GM12801 (cell line): ENCODE measurements at regions not wholly inside any gene's neighbourhood (a gene's known extent, or its start where the extent isn't known, plus 50 kb on each side); places are given as distances from the start of the nearest gene placed in this dataset.

Experiments used
- TF ChIP-seq, protein P1 (sequence below): IDR thresholded peaks from one replicate; pipeline ENCODE4 v1.5.1; 2011; ENCODE audit warnings: control low read depth; ENCODE audit not compliant: insufficient read length; ENCODE audit errors: extremely low read depth

DNA sequence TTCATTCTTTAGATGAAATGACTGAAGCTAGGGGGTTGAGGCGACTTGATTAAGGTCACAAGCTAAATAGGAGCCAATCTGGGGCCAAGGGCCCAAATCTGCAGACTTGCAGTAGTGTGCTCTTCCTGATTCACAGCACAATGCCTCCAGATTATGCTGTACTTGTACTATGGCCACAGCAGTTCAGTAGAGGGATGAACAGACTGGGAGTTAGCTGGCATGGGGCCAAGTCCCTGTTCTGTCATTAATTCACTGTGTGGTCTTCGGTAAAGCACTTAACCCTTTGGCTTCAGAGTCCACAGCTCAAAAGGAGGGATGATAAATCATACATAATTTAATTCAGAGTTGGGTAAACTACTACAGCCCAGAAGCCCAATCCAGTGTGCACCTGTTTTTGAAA is 196.8 kb downstream of the XPNPEP1 start:
- TF ChIP-seq, protein P1, sequence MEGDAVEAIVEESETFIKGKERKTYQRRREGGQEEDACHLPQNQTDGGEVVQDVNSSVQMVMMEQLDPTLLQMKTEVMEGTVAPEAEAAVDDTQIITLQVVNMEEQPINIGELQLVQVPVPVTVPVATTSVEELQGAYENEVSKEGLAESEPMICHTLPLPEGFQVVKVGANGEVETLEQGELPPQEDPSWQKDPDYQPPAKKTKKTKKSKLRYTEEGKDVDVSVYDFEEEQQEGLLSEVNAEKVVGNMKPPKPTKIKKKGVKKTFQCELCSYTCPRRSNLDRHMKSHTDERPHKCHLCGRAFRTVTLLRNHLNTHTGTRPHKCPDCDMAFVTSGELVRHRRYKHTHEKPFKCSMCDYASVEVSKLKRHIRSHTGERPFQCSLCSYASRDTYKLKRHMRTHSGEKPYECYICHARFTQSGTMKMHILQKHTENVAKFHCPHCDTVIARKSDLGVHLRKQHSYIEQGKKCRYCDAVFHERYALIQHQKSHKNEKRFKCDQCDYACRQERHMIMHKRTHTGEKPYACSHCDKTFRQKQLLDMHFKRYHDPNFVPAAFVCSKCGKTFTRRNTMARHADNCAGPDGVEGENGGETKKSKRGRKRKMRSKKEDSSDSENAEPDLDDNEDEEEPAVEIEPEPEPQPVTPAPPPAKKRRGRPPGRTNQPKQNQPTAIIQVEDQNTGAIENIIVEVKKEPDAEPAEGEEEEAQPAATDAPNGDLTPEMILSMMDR, result no peak

DNA sequence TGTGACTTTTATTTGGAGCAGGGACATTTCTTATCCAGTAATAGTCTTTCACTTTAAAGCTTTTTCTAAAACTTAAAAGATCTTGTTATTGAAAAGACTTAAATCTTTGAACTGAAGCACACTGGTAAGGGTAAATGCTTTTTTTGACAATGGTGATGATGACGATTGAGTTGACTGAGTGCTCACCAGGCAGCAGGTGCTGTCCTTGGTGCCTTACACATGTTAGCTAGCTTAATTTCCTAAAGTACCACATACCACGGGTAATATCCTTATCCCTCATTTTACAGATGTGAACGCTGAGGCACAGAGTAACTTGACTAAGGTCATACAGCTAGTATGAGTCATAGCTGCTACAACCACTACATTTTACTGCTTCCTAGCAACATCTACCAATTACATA is 200.0 kb downstream of the XPNPEP1 start:
- TF ChIP-seq, protein P1, result no peak

DNA sequence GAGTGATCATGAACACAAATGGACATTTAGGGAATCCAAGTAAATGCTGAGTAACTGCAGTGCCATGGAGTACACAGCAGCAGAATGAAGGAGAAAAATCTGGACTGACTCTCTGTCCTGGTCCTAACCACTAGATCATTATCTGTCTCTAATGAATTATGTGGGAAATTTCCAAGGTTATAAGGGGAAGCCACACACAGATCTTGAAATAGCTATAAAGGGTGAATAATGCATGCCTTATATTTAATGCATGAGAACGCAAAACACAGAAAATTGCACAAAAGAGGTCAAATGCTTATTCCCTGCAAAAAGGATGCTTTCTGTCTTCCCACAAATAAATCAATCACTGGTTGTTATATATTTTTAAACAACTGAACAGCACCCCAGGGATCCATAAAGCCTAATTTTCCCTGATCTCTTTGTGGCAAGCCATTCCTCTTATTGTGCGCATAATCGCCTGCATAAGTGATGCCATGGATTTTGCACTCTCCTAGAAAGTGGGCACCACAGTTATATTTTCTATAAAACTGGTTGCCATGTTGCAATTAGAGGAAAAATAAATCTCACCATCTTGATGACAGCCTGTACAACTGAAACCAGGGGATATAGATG is 201.8 kb downstream of the XPNPEP1 start:
- TF ChIP-seq, protein P1, result no peak

DNA sequence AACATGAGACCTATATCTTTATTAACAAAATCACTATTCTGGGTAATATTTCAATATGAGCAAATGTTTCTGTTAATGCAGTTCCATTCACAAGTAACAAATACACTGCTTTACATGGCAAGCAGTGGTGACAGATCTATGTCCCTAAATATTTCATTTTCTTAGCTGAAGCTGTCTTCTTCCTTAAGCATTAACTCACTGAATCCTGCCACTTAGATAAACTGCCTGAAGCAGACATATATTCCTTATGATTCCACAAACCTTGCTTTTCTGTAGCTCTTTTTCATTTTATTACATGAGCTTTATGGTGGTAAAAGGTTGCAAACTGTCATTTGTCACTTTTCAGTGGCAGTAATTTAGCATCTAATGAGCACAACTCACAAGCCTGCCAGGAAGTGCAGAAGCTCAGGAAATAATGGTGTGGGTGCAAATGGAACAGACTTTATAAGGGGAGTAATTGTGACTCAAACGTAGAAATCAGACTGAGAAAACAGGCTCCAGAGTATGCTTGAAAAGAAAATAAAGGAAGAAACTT is 217.2 kb downstream of the XPNPEP1 start:
- TF ChIP-seq, protein P1, result no peak

DNA sequence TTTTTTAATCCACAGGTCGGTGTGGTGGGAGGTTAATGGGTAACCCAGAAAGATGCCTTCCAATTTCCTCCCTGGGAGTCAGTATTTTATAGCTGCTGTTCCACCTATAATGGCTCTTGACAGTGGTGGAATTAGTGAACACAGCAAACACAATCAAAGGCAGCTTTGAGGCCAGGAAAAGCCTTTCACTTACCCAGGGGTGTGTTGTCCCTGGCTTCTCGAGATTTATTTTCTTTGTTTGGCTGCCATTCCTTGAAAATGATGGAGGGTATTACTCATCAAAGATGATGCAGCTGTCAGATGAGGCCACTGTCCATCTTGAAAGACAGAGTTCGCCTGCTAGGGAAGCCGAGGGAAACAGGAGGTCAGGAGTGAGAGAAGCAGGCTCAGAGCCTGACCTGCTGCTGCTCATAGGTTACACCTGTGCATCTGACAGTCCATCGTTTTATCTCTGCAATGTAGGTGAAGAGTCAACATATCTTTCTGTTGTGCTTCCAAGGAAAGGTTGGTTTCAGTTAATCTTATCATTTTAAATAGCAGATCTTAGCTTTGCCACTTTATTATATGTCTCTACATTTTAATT is 221.6 kb downstream of the XPNPEP1 start:
- TF ChIP-seq, protein P1, result no peak

DNA sequence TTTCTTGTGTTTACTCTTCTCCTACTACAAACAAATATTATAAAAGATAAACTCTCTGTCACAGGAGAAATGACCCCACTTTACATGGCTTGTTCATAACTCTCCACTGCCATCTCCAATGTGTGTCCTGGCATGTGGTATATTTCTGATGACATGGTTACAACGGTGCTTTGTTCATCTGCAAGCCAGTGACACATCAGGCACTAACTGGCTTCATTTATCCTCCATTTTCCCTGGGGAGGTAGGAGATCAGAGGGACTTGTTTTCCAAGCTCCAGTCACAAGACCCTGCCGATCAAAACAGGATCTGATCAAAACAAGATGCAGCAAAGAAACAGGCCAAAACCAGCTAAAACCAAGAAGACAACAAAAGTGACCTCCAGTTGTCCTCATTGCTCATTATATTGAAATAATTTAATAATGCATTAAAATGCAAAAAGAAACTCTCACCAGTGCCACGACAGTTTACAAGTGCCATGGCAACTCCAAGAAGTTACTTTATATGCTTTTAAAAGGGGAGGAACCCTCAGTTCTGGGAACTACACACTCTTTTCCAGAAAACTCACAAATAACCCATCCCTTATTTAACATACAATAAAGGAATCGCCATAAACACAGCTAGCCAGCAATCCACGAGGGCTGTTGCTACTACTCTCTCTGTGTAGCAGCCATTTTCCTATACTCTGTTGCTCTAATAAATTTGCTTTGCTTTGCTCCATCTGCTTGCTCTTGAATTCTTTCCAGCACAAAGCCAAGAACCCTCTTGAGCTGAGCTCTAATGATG is 224.2 kb downstream of the XPNPEP1 start:
- TF ChIP-seq, protein P1, result no peak

DNA sequence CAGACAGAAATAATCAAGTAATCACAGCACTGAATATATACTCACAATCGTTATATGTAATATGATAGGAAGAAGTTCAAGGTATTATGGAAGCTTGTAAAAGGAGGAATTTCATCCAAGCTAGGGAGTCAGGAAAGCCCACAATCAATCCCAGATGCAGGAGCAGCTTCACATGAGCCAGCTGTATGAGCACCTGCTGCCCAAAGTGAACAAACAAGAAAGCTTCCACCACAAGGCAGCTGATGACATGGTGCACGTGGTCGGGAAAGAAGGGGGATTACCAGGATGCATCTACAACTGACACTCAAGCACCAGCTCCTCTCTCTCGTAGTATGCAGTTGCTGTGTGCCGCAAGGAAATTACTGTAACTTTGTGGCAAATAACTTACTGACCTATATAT is 225.2 kb downstream of the XPNPEP1 start:
- TF ChIP-seq, protein P1, result no peak
